ENCODE measurements at regions not wholly inside any gene's neighbourhood (a gene's known extent, or its start where the extent isn't known, plus 50 kb on each side); places are given as distances from the start of the nearest gene placed in this dataset.
A peak's percentile ranks its signal among the peaks of the same experiment; 100 is the strongest.
"Not testable (repeated sequence)": the region's sequence is repeated elsewhere in the genome, so short reads cannot be mapped to it uniquely, and the experiment has no call there.

DNA sequence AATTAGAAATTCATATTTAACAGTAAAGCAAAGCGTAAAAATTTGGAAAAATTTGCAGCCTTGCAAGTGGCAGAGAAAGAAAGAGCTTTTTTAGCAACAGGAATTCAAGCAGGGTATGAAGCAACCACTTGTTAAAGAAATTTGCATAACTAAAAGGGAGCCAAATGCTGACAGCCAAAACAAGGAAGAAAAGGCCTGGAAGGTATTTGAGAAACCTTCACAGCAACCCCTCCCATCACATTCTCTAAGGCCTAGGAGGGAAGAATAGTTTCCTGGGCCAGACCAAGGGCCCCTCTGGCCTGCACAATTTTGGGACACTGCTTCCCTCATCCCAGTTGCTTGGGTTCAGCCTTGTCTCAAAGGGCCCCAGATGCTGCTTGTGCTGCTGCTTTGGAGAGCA lies 672.4 kb upstream of the TMPRSS15 start:
- no peak for DNase-seq (ENCODE audit: low spot score)

DNA sequence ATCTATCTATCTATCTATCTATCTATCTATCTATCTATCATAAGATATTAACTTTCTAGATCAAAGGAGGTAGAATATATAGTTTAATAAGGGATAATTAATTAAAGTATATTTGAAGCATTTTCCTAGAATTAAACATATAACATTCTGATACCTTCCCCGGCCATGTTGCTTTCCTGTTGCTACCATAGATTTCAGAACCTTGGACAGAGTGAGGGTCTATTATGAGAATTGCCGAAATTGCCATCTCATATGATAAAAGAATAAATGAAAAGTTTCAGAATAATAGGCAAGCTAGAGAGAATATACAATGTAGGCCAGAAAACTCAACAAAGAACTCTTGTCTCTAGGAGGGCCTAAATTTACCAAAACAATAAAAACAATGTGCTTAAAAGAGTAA lies 706.1 kb upstream of the TMPRSS15 start:
- no peak for DNase-seq (ENCODE audit: low spot score)

DNA sequence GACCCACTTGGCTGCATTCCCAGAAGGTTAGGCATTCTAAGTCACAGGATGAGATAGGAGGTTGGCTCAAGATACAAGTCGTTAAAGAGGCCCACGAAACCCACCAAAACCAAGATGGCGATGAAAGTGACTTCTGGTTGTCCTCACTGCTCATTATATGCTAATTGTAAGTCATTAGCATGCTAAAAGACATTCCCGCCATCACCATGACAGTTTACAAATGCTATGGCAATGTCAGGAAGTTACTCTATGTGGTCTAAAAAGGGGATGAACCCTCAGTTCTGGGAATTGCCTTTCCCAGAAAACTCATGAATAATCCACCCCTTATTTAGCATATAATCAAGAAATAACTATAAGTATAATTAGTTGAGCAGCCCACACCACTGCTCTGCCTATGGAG lies 715.7 kb upstream of the TMPRSS15 start:
- DNase-seq (ENCODE audit: low spot score) = not testable (repeated sequence)

DNA sequence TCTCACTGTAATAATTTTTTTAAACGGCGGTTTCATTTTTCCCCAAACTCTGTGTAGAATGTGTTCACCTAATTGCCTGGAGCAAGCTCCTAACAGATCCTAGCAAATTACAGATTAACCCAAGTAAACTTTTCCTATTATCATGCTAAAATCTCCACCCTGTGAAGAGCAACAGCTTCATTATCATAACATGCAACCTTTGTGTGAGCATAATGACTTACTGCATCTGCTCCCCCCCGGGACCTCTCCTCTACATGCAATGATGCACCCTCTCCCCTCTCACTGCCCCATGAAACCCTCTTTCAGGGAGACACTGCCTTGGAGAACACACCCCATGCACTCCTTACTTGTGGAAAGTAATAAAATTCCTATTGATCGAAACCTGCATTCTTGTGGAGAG lies 717.0 kb upstream of the TMPRSS15 start:
- DNase-seq (ENCODE audit: low spot score) = no peak

DNA sequence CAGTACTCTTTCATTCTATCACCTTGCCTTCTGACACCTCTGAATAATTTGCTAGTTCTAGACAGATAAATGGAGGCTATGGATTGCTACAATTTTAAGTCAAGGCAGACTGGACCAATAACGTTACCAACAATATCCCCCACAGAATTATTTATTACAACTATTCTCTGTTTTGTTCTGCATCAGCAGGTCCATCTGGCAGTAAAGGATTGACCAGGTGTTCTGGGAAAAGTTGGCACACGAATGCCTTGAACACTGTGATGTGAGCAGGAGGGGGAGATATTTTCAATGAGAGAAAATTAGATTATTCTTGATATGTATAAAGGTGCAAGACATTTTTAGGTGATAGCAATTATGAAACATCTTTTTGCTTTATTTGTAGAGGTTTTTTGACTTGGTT lies 718.8 kb upstream of the TMPRSS15 start:
- no peak for DNase-seq (ENCODE audit: low spot score)

DNA sequence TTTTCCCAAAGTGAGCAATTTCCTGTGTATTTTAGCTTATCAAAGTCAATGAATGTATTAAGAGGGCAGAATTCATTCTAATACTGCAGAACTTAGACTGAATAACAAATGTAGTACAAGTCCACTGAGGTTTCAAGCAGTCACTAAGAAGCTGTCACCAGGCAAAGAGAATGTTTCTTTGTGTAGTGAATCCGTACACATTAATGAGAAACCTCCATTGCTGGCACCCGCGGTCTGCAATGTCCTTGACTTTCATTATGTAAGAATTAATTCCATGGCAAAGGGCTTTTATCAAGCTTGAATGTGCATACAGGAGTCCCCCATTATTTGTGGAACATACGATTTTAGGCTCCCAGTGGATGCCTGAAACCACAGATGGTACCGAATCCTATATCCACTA lies 719.5 kb upstream of the TMPRSS15 start:
- DNase-seq (ENCODE audit: low spot score) = no peak

DNA sequence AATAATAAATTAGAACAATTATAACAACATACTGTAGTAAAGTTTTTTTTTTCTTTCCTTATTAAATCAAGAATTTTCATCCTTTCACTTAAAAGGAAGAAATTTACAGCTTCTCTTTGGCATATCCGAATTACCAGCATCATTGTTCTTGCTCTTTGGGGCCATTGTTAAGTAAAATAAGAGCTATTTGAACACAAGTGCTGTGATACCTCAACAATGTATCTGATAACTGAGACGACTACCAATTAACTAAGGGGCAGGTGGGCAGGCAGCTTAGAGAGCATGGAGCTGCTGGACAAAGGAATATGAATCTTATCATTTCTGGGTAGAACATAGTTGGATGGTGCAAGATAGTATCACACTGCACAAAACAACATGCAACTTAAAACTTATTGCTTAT lies 719.9 kb upstream of the TMPRSS15 start:
- DNase-seq (ENCODE audit: low spot score) = no peak

DNA sequence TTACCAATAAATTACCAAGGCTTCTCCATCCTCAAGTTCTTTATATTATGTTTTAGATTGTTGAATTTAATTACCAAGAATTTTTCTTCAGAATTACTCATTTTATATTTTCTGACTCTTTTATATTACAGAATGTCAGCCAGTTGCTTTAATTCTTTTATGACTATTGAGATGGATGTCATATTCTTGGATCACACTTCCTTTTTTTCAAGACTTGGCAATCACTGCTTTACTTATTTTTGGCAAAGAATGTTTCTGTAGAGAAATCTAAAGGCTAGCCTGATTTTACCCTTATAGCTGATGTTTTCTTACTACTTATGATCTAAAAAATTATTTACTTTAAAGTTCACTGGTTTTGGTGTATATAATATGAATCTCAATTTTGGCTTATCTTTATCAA lies 721.1 kb upstream of the TMPRSS15 start:
- DNase-seq (ENCODE audit: low spot score) = no peak

DNA sequence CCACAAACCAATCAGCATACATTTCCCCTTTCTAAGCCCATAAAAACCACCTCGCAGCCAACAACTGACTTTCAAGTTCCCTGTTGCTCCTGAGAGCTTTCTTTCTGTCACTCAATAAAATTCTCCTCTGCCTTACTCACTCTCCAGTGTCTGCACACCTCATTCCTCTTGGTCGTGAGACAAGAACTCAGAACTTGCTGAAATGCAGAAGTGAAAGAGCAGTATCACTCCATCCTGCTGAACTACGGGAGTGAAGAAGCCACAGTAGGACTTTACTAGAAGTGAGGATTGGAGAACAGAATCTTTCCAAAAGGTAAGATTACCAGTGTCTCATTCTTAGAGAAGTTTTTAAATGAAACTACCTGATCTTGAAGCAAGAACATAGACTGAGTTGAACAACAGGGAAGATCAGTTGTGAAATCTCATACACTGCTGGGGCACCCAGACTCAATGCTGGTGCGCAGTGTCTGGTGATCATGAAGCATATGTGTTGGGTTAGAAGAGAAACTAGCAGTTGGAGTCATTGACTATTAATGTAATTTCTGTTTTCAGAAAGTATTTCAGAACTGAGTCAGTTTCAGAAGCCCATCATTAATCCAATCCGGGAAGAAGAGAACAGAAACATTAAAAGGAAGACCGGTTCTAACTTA lies 726.9 kb upstream of the TMPRSS15 start:
- DNase-seq (ENCODE audit: low spot score) = no peak

DNA sequence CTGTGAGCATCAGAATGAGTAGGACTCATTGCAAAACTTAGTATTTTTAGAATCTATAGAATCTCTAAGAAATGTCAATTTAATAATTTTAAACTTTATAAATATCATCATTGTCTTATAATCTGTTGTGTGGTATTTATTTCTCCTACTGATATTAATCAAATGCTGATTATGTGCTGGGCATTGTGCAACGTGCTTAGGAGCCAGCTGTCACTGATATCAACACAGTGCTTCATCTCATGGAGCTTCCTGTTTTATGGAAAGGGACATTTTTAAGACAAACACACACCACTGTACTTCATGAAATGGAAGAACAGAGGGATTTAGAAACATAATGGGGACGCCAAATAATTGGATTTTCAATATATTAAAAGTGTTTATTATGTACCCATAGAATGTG lies 737.9 kb upstream of the TMPRSS15 start:
- DNase-seq (ENCODE audit: low spot score) = no peak

DNA sequence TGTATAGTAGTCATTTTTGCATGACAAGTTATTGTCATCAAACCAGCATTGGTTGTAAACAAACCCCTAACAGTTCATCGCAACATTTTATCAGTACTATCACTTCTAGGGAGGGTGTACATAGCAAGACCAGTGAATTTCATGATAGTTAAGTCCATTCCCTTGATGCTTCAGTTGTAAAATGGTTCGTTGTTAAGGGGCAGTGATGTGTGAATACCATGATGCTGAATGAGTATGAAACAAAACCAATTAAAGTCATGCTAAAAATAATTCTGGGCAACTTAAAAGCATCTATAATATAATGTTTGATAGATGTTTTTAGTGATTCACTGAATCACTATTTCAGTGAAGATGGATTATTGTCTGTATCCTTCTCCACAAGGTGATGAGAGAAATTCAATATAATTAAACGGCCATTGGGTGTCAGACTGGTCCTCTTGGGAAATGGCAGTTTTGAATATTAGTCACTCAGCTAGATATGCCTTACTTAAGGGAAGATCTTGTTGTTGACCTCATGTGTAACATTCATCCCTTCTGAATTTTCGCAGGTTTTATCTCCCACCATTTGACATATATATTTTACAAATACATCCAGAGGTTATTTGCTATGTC lies 742.2 kb upstream of the TMPRSS15 start:
- DNase-seq (ENCODE audit: low spot score) = no peak

DNA sequence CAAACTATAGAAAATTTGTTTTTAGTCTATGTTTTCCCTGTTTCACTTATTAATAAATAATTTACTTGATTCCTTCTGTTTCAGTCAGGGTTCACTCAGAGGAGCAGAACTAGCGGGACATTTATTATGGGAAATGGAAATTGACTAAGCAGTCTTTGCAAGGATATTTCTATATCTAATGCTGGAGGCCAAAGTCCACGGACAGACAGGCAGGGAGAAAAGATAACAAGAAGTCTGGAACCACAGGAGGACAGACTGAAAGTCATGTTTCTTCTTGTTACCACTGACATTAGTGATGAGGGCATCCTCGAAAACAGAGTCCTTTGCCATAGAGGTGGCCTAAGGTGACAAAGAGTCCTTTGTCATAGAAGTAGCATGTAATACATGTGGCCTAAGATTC lies 744.5 kb upstream of the TMPRSS15 start:
- no peak for DNase-seq (ENCODE audit: low spot score)

DNA sequence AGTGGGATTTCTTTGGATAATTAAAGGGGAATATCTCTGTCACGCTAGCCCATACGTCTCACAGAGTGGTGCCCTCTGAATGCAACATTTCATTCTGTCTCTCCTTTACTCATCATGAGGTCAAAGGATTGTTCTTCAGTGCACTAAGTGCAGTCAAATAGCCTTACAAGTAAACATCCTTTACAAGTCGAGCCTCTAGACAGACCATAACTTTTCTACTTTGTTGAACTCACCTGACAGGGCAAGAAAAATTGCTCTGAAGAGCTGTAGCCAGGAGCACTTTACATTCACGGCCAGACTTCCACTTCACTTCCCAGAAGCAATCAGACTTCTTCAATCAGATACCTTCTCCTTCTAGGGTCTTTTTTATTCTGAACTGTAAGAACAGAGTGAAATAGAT lies 768.0 kb upstream of the TMPRSS15 start:
- DNase-seq (ENCODE audit: low spot score) = no peak

DNA sequence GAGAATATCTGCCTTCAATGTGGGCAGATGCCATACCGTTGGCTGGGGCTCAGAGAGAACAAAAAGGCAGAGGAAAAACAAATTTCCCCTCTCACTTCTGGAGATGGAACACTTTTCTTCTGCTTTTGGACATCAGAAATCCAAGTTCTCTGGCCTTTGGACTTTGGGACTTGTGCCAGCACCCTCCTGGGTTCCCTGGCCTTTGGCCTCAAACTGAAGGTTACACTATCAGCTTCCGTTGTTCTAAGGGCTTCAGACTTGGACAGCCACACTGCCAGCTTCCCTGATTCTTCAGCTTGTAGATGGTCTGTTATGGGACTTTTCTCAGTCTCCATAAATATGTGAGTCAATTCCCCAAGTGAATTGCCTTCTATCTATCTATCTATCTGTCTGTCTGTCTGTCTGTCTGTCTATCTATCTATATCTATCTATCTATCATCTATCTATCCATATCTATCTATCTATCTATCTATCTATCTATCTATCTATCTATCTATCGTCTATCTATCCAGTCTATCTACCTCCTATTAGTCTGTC lies 778.1 kb upstream of the TMPRSS15 start:
- DNase-seq (ENCODE audit: low spot score) = no peak

DNA sequence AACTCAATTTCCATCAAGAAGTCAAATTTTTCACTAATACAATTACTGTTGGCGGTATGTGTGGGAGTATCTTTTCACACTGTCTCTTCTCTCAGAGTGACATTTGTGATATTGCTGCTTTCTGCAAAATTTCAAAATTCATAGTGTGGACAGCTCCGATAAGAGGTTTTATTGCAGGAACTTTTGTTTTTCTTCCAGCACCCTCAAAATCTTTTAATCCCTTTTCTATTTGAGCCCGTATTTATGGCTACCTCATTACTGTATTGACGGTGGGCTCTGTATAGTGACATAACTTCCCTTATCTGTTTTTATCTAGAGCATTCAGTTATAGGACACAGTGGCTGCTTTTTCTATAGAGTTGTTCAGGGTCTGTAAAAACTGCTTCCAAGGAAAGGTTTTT lies 794.4 kb upstream of the TMPRSS15 start:
- no peak for DNase-seq (ENCODE audit: low spot score)

DNA sequence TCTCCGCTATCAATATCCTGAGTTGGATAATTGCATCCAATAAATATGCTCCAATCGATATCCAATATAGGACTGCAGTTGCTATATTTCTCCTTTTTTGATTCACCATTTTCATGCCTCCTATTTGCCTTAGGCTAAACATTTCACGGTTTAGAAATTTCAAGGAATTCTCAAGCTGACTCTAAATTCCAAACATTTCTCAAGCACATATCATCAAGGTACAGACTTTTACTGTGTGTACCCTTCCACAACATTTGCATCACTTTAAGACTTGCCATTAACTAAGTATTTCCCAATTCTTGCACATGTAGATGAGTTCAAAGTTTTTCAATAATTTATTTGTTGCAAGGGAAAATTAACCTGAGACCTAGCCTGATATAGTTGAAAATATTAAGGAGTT lies 795.2 kb upstream of the TMPRSS15 start:
- DNase-seq (ENCODE audit: low spot score) = peak; percentile 35

DNA sequence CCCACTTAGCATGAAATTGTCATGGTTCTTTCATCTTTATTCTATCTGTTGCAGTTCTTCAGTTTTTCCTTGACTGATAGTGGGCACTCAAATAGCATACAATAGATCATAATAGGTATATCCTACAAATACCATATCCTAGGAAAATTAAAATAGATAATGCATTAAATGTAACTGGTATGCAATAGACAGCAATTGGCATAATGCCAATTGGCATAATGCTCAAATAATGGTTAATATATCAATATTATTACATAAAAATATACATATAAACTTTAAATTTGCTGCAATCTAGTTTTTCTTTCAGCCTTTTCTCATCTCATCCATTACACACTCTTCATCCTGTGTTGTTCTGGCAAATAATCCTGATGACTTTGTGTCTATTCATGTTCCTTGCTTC lies 814.6 kb upstream of the TMPRSS15 start:
- no peak for DNase-seq (ENCODE audit: low spot score)

DNA sequence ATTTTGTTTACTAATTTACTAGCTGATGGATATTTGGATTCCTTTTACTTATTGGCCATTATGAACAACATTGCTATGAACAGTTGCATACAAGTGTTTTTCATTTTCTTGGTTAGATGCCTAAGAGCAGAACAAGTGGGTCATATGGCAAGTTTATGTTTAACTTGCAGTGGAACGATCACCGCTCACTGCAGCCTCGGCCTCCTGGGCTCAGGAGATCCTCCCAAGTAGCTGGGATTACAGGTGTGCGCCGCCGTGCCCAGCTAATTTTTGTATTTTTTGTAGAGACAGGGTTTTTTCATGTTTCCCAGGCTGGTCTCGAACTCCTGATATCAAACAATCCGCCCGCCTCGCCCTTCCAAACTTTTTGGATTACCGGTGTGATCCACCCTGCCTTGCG lies 820.5 kb upstream of the TMPRSS15 start:
- DNase-seq (ENCODE audit: low spot score) = no peak

DNA sequence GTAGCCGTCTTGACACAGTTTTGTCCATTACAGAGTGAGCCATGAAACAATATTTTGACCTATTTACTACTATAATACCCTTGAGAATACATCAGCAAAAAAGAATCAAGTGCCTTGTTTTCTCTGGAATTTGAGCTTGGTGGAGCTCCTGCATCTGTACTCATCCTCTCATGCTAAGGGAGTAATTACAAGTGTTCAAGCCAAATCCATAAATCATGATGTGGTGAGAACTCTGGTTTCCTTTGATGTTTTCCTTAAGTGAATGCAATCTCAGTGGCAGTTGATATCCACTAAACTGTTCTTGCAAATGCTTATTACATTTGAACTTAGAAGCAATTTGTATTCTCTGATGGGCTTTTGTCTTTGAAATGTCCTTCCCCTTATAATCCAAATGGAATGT lies 824.6 kb upstream of the TMPRSS15 start:
- no peak for DNase-seq (ENCODE audit: low spot score)

DNA sequence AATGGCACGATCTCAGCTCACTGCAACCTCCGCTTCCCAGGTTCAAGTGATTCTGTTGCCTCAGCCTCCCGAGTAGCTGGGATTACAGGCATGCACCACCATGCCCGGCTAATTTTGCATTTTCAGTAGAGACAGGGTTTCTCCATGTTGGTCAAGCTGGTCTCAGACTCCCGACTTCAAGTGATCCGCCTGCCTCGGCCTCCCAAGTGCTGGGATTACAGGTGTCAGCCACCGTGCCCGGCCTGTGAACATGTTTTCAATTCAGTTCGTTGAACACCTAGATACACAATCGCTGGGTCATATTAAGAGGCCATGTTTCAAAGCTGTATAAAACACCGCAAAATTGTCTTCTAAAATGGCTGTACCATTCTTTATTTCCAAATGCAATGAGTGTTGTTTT lies 830.3 kb upstream of the TMPRSS15 start:
- DNase-seq (ENCODE audit: low spot score) = not testable (repeated sequence)

DNA sequence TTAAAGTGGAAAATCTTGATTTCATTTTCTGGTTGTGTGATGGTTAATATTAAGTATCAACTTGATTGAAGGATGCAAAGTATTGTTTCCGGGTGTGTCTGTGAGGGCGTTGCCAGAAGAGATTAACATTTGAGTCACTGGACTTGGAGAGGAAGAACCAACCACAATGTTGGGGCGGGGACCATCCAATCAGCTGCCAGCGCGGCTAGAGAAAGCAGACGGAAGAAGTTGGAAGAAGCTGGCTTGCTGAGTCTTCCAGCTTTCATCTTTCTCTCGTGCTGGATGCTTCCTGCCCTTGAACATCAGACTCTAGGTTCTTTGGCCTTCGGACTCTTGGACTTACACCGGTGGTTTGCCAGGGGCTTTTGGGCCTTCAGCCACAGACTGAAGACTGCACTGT lies 832.6 kb upstream of the TMPRSS15 start:
- no peak for DNase-seq (ENCODE audit: low spot score)

DNA sequence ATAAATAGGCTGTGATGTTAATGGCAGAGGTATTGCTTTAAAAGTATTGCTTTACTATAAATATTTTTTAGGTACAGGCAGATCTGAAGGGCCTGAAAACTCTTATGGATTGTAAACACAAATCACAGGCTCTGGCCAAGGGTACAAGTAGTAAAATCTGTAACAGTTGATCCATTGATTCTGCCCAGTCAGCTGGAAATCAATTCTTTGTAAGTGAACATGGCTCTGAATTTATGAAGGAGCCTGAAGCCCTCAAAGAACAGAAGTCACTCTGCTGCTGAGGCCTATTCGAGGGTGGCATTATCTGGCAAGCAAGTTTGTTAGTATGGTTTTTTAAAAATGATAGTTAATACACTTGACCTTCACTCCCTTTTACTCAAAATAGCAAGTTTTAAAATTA lies 834.0 kb upstream of the TMPRSS15 start:
- DNase-seq (ENCODE audit: low spot score) = no peak

DNA sequence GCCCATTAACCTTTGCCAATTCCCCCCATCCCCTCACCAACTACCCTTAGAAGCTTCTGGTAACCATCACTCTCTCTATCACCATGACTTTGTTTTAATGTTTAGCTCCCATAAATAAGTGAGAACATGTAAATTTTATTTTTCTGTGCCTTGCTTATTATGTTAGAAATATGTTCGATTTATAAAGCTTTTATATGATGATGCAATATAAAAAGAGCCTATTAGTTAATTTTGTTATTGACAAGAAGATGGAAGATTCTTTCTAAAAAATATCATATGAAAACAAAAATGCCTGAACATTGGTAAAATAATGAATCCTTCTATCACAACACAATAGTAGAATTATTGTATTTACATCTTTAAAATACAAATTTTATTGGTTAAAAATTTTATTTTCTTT lies 836.1 kb upstream of the TMPRSS15 start:
- no peak for DNase-seq (ENCODE audit: low spot score)

DNA sequence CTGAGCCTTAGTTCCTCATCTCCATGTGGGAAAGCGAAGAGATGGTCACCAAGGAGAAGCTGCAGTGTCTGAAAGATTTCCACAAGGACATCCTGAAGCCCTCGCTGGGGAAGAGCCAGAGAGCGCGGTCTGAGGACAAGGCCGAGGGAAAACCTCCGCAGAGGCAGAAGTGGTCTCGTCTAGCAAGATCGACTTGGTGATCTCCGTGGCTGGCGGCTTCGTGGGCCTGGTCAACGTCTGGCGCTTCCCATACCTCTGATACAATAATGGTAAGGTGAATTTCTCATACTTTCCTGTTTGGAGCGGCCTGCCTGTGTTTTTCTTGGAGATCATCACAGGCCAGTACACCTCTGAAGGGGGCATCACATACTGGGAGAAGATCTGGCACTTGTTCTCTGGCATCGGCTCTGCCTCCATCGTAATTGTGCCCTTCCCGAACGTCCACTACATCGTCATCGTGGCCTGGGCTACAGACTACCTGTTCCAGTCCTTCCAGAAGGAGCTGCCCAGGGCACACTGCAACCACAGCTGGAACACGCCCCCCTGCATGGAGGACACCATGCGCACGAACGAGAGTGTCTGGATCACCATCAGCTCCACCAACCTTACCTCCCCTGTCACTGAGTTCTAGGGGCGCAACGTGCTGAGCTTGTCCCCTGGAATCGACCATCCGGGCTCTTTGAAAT lies 841.1 kb upstream of the TMPRSS15 start:
- no peak for DNase-seq (ENCODE audit: low spot score)
